HEK293 (cell line): ENCODE measurements at regions not wholly inside any gene's neighbourhood (a gene's known extent, or its start where the extent isn't known, plus 50 kb on each side); places are given as distances from the start of the nearest gene placed in this dataset.

Experiments
- CTCF ChIA-PET: fragments of 350-600 bp; formaldehyde crosslinking; extraction: SDS; loops from one replicate; lab custom pipeline; 2021; ENCODE audit warnings: antibody characterized with exemption; lab: Yijun Ruan, JAX
- POLR2A ChIA-PET: fragments of 300-600 bp; formaldehyde crosslinking; extraction: SDS; loops from one replicate; lab custom pipeline; 2020; ENCODE audit warnings: antibody characterized with exemption, inconsistent platforms; lab: Yijun Ruan, JAX
- H3K27ac ChIP-seq: fragments of 200-500 bp; sonication (Bioruptor generic); 2 replicates; pipeline ENCODE4 v1.5.1; 2014; ENCODE audit warnings: low read depth, low read length, control low read depth, inconsistent platforms; ENCODE audit errors: extremely low read depth
- H3K36me3 ChIP-seq, 2 experiments: fragments of 200-500 bp in 1 of 2; sonication (Bioruptor generic) in 1 of 2; 1 replicate in 1 of 2; 2 replicates in 1 of 2; pipeline ENCODE4 v1.5.1; 2014 to 2017; ENCODE audit warnings: inconsistent platforms in 2 of 2, low read length in 2 of 2; ENCODE audit not compliant: control insufficient read depth in 2 of 2, insufficient read depth in 1 of 2
- H3K4me1 ChIP-seq: fragments of 200-500 bp; sonication (Bioruptor generic); 2 replicates; pipeline ENCODE4 v1.5.1; 2014; ENCODE audit warnings: mild to moderate bottlenecking, low read length, inconsistent platforms; ENCODE audit not compliant: control insufficient read depth, insufficient read depth
- H3K4me3 ChIP-seq: 2 replicates; pipeline ENCODE4 v1.5.1; 2011; ENCODE audit warnings: low read depth, mild to moderate bottlenecking, control low read depth, low read length, moderate library complexity
- H3K9me3 ChIP-seq: fragments of 200-500 bp; sonication (Bioruptor generic); 2 replicates; pipeline ENCODE4 v1.5.1; 2014; ENCODE audit warnings: low read depth, low read length, inconsistent platforms; ENCODE audit not compliant: control insufficient read depth, insufficient read depth
- EGR2 ChIP-seq: fragments of 450-650 bp; formaldehyde crosslinking; IDR thresholded peaks from 2 replicates; pipeline ENCODE4 v1.5.1; 2016; ENCODE audit warnings: low read depth, missing biosample characterization, missing genetic modification characterization
- KLF8 ChIP-seq: fragments of 450-650 bp; formaldehyde crosslinking; IDR thresholded peaks from 2 replicates; pipeline ENCODE4 v1.5.1; 2016; ENCODE audit warnings: missing biosample characterization, missing genetic modification characterization
- MZF1 ChIP-seq: fragments of 450-650 bp; formaldehyde crosslinking; IDR thresholded peaks from 2 replicates; pipeline ENCODE4 v1.5.1; 2017; ENCODE audit warnings: missing biosample characterization, missing genetic modification characterization, borderline replicate concordance
- PRDM2 ChIP-seq: fragments of 450-650 bp; formaldehyde crosslinking; IDR thresholded peaks from 2 replicates; pipeline ENCODE4 v1.5.1; 2016; ENCODE audit warnings: missing biosample characterization, missing genetic modification characterization, borderline replicate concordance
- RBAK ChIP-seq: fragments of 450-650 bp; formaldehyde crosslinking; IDR thresholded peaks from 2 replicates; pipeline ENCODE4 v1.5.1; 2016; ENCODE audit warnings: missing biosample characterization, missing genetic modification characterization
- ZEB2 ChIP-seq: fragments of 450-650 bp; formaldehyde crosslinking; IDR thresholded peaks from 2 replicates; pipeline ENCODE4 v1.5.1; 2016; ENCODE audit warnings: missing biosample characterization, missing genetic modification characterization
- ZFHX2 ChIP-seq: fragments of 450-650 bp; formaldehyde crosslinking; conservative IDR thresholded peaks from 2 replicates; pipeline ENCODE4 v1.5.1; 2016; ENCODE audit warnings: missing biosample characterization, missing genetic modification characterization
- ZFP3 ChIP-seq: fragments of 450-650 bp; formaldehyde crosslinking; IDR thresholded peaks from 2 replicates; pipeline ENCODE4 v1.5.1; 2016; ENCODE audit warnings: low read depth, missing biosample characterization, missing genetic modification characterization
- ZFP37 ChIP-seq: fragments of 450-650 bp; formaldehyde crosslinking; IDR thresholded peaks from 2 replicates; pipeline ENCODE4 v1.5.1; 2016; ENCODE audit warnings: missing biosample characterization, missing genetic modification characterization
- ZNF132 ChIP-seq: fragments of 450-650 bp; formaldehyde crosslinking; IDR thresholded peaks from 2 replicates; pipeline ENCODE4 v1.5.1; 2017; ENCODE audit warnings: missing biosample characterization, missing genetic modification characterization, borderline replicate concordance
- ZNF133 ChIP-seq: fragments of 450-650 bp; formaldehyde crosslinking; IDR thresholded peaks from 2 replicates; pipeline ENCODE4 v1.5.1; 2016; ENCODE audit warnings: missing biosample characterization, missing genetic modification characterization
- ZNF23 ChIP-seq: fragments of 450-650 bp; formaldehyde crosslinking; IDR thresholded peaks from 2 replicates; pipeline ENCODE4 v1.5.1; 2016; ENCODE audit warnings: missing biosample characterization, missing genetic modification characterization, borderline replicate concordance
- ZNF239 ChIP-seq: fragments of 450-650 bp; formaldehyde crosslinking; IDR thresholded peaks from 2 replicates; pipeline ENCODE4 v1.5.1; 2016; ENCODE audit warnings: missing biosample characterization, missing genetic modification characterization
- ZNF324 ChIP-seq: fragments of 450-650 bp; formaldehyde crosslinking; IDR thresholded peaks from 2 replicates; pipeline ENCODE4 v1.5.1; 2016; ENCODE audit warnings: missing biosample characterization, missing genetic modification characterization
- ZNF514 ChIP-seq: fragments of 450-650 bp; formaldehyde crosslinking; IDR thresholded peaks from 2 replicates; pipeline ENCODE4 v1.5.1; 2016; ENCODE audit warnings: missing biosample characterization, missing genetic modification characterization
- ZNF548 ChIP-seq: fragments of 450-650 bp; formaldehyde crosslinking; IDR thresholded peaks from 2 replicates; pipeline ENCODE4 v1.5.1; 2016; ENCODE audit warnings: missing biosample characterization, missing genetic modification characterization
- ZNF571 ChIP-seq: fragments of 450-650 bp; formaldehyde crosslinking; IDR thresholded peaks from 2 replicates; pipeline ENCODE4 v1.5.0; 2017; ENCODE audit warnings: missing biosample characterization, missing genetic modification characterization
- ZNF585B ChIP-seq: fragments of 450-650 bp; formaldehyde crosslinking; IDR thresholded peaks from 2 replicates; pipeline ENCODE4 v1.5.1; 2016; ENCODE audit warnings: missing biosample characterization, missing genetic modification characterization
- ZNF621 ChIP-seq: fragments of 450-650 bp; formaldehyde crosslinking; IDR thresholded peaks from 2 replicates; pipeline ENCODE4 v1.5.1; 2017; ENCODE audit warnings: missing biosample characterization, missing genetic modification characterization
- ZNF76 ChIP-seq: fragments of 450-650 bp; formaldehyde crosslinking; IDR thresholded peaks from 2 replicates; pipeline ENCODE4; 2016; ENCODE audit warnings: low read depth, missing biosample characterization, missing genetic modification characterization, borderline replicate concordance
- ZSCAN16 ChIP-seq: fragments of 450-650 bp; formaldehyde crosslinking; IDR thresholded peaks from 2 replicates; pipeline ENCODE4 v1.5.1; 2016; ENCODE audit warnings: missing biosample characterization, missing genetic modification characterization

- H3K9me3 ChIP-seq, result no peaks in the 10 kb centered on the region
- ChIA-PET CTCF (no interaction called here), POLR2A (no interaction called here)
- no peak overlapping the region for H3K4me3 ChIP-seq
- H3K36me3 ChIP-seq, result no peaks in the 10 kb centered on the region
- TF ChIP-seq RBAK (tag by site-specific recombination) (no peak), ZFP3 (tag by site-specific recombination) (no peak), ZFP37 (no peak), ZNF239 (tag by site-specific recombination) (no peak), ZSCAN16 (tag by site-specific recombination) (no peak), KLF8 (tag by site-specific recombination) (no peak), ZNF621 (tag by site-specific recombination) (no peak), ZFHX2 (tag by site-specific recombination) (no peak), MZF1 (tag by site-specific recombination) (no peak), ZEB2 (tag by site-specific recombination) (no peak), ZNF571 (tag by site-specific recombination) (no peak), ZNF133 (tag by site-specific recombination) (no peak)
- H3K27ac ChIP-seq, result no peak overlapping the region
- no peaks in the 10 kb centered on the region for H3K4me1 ChIP-seq
Observed at GRCh38 chr7:23912065-23912464, 202.0 kb downstream of the STK31 start.

- ChIA-PET POLR2A (no interaction called here), CTCF (no interaction called here)
- TF ChIP-seq ZNF514 (tag by site-specific recombination) (no peak), ZNF585B (tag by site-specific recombination) (peak; percentile 72)
- Histone ChIP-seq H3K4me1 (no peaks in the 10 kb centered on the region), H3K9me3 (no peaks in the 10 kb centered on the region), H3K27ac (no peak overlapping the region), H3K36me3 (no peaks in the 10 kb centered on the region), H3K4me3 (no peak overlapping the region)
Observed at GRCh38 chr7:23913016-23913415, 203.0 kb downstream of the STK31 start.

GRCh38 chr7:23915236-23915635 is 205.2 kb downstream of the STK31 start:
- TF ChIP-seq ZNF23 (tag by site-specific recombination) (no peak), ZNF548 (no peak), PRDM2 (tag by site-specific recombination) (no peak), ZNF76 (no peak), ZNF324 (tag by site-specific recombination) (no peak), ZNF132 (tag by site-specific recombination) (no peak), EGR2 (tag by site-specific recombination) (no peak)

More at GRCh38 chr7:23915236-23915635, 205.2 kb downstream of the STK31 start:
- no peaks in the 10 kb centered on the region for H3K4me1 ChIP-seq
- no peak overlapping the region for H3K4me3 ChIP-seq
- POLR2A ChIA-PET, result no interaction called here
- no peak overlapping the region for H3K27ac ChIP-seq
- no peaks in the 10 kb centered on the region for H3K36me3 ChIP-seq
- CTCF ChIA-PET, result no interaction called here
- no peaks in the 10 kb centered on the region for H3K9me3 ChIP-seq
